ENCODE measurements at regions not wholly inside any gene's neighbourhood (a gene's known extent, or its start where the extent isn't known, plus 50 kb on each side); places are given as distances from the start of the nearest gene placed in this dataset.

DNA sequence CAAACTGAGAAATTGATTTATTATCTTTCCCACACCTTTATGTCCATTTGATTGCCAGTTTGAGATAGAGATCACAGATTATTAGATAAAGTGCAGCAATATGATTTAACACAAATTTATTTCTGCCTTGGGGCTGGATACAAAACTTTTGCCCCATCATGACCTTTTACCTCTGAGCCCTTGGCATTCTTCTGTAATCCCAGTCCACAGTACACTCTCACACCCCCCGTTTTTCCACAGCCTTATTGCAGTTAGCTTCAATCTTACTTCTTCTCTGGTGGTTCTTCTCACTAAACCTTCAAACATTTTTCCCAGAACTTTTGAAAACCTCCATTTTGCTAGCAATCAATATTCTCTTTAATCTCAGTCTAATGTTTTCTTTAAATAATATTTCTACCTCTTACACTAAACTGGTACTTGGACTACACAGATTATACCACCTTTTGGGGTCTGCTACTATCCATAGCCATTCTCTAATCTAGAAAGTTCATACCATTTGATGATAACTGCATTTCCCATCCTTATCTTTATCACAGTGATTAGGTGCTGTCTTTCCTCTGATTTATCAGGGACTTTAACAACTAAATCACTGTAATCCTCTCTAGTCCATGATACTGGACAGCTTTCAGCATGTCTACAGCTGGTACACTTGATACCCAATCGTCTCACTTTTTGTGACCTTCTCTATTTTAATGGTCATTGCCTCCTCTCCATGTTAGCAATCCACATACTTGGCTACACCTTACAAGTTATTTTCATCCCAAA, 186.7 kb upstream of the PDE3A start:
- no TSS peak for BruUV-seq (replicated peaks)
- no peaks in the 10 kb centered on the region for H3K4me1 ChIP-seq (ENCODE audit: insufficient read depth, low read length, poor library complexity, severe bottlenecking)
- TF ChIP-seq EZH2phosphoT487 (IDR thresholded peaks at IDR 0.05; ENCODE audit: borderline replicate concordance, low read depth, low read length), result no peak
- TF ChIP-seq, protein P1, sequence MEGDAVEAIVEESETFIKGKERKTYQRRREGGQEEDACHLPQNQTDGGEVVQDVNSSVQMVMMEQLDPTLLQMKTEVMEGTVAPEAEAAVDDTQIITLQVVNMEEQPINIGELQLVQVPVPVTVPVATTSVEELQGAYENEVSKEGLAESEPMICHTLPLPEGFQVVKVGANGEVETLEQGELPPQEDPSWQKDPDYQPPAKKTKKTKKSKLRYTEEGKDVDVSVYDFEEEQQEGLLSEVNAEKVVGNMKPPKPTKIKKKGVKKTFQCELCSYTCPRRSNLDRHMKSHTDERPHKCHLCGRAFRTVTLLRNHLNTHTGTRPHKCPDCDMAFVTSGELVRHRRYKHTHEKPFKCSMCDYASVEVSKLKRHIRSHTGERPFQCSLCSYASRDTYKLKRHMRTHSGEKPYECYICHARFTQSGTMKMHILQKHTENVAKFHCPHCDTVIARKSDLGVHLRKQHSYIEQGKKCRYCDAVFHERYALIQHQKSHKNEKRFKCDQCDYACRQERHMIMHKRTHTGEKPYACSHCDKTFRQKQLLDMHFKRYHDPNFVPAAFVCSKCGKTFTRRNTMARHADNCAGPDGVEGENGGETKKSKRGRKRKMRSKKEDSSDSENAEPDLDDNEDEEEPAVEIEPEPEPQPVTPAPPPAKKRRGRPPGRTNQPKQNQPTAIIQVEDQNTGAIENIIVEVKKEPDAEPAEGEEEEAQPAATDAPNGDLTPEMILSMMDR (conservative IDR thresholded peaks at IDR 0.05; ENCODE audit: low read length), result no peak

DNA sequence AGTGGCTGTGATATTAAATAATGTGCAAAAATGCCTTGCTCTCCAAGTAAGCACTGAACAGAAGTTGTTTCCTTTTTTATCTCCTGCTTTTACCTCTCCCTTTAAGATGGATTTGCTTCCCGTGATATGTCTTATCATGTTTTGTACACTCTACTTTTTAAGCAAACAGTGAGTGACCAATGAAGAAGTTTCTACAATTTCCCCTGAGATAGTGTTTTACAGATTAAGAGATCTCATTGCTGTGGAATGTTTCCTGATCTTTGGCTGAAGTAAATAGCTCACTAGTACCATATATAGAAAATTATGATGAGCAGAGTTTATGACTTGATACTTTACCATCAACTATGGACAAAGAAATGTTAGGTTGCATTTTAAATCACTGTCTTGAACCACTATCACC, 184.8 kb upstream of the PDE3A start:
- Histone ChIP-seq H3K36me3 (ENCODE audit: insufficient read depth, low read length) (no peaks in the 10 kb centered on the region), H3K4me1 (ENCODE audit: insufficient read depth, low read length, poor library complexity, severe bottlenecking) (no peaks in the 10 kb centered on the region), H3K4me2 (ENCODE audit: low read length) (no peak overlapping the region), H4K20me1 (ENCODE audit: insufficient read depth, low read length) (no peaks in the 10 kb centered on the region; the same call in 1 of the 2 replicates), H3K9me2 (ENCODE audit: insufficient read depth, low read length) (no peaks in the 10 kb centered on the region), H2AFZ (ENCODE audit: low read length) (no peak overlapping the region), H3K79me2 (ENCODE audit: insufficient read depth, low read depth, low read length) (no peaks in the 10 kb centered on the region), H3K9me3 (ENCODE audit: low read length) (no peaks in the 10 kb centered on the region), H3K4me3 (ENCODE audit: low read depth, low read length, poor library complexity, severe bottlenecking) (no peak overlapping the region), H3K27ac (ENCODE audit: low read depth, low read length, poor library complexity, severe bottlenecking) (no peak overlapping the region)
- no TSS peak for BruUV-seq (replicated peaks)
- TF ChIP-seq, protein P1 (conservative IDR thresholded peaks at IDR 0.05; ENCODE audit: low read length), result no peak
- TF ChIP-seq EZH2phosphoT487 (IDR thresholded peaks at IDR 0.05; ENCODE audit: borderline replicate concordance, low read depth, low read length), result no peak
- ChIA-PET POLR2A (interaction anchor here (0.6 kb wide), 1 partner anchor 611 kb away, joined by 3 read pairs; no protein-coding TSS in a partner anchor), CTCF (ENCODE audit: unreplicated experiment) (no interaction called here)
- intact Hi-C loops (cut with micrococcal nuclease; ENCODE audit: unreplicated experiment), result no loop called here
- DNase-seq (ENCODE audit: low spot score), result no peak

More for the DNA sequence above, 186.7 kb upstream of the PDE3A start:
- POLR2A ChIA-PET, result no interaction called here
- Histone ChIP-seq H4K20me1 (ENCODE audit: insufficient read depth, low read length) (no peaks in the 10 kb centered on the region; the same call in 1 of the 2 replicates), H2AFZ (ENCODE audit: low read length) (no peak overlapping the region), H3K4me2 (ENCODE audit: low read length) (no peak overlapping the region), H3K79me2 (ENCODE audit: insufficient read depth, low read depth, low read length) (no peaks in the 10 kb centered on the region), H3K36me3 (ENCODE audit: insufficient read depth, low read length) (no peaks in the 10 kb centered on the region), H3K27ac (ENCODE audit: low read depth, low read length, poor library complexity, severe bottlenecking) (no peak overlapping the region), H3K9me2 (ENCODE audit: insufficient read depth, low read length) (no peaks in the 10 kb centered on the region), H3K9me3 (ENCODE audit: low read length) (no peaks in the 10 kb centered on the region), H3K4me3 (ENCODE audit: low read depth, low read length, poor library complexity, severe bottlenecking) (no peak overlapping the region)
- CTCF ChIA-PET (ENCODE audit: unreplicated experiment), result no interaction called here
- intact Hi-C loops (cut with micrococcal nuclease; ENCODE audit: unreplicated experiment), result no loop called here
- no peak for DNase-seq (ENCODE audit: low spot score)

DNA sequence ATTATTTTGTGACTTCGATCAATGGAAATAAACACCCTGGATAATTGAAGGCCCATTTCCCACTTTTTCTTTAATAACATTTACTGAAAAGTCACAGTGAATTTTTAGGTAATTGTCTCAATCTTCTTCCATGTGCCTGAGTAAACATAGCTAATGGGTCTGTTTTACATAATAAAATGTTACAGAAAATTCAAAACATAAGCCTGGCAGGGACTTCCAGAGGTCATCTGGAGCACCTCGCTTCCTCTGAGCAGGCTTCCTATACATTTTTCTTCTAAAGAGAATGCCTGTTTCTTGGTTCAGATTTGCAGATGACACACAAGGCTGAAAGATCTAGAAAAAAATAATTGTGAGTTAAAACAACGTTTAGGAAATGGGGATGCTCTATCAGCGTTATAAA, 183.8 kb upstream of the PDE3A start:
- DNase-seq (ENCODE audit: low spot score), result no peak
- no peaks in the 10 kb centered on the region for H3K4me1 ChIP-seq (ENCODE audit: insufficient read depth, low read length, poor library complexity, severe bottlenecking)
- no peak overlapping the region for H3K27ac ChIP-seq (ENCODE audit: low read depth, low read length, poor library complexity, severe bottlenecking)
- H3K4me3 ChIP-seq (ENCODE audit: low read depth, low read length, poor library complexity, severe bottlenecking), result no peak overlapping the region
- H3K9me3 ChIP-seq (ENCODE audit: low read length), result no peaks in the 10 kb centered on the region
- no peak overlapping the region for H3K4me2 ChIP-seq (ENCODE audit: low read length)
- H3K79me2 ChIP-seq (ENCODE audit: insufficient read depth, low read depth, low read length), result no peaks in the 10 kb centered on the region
- no peaks in the 10 kb centered on the region for H3K9me2 ChIP-seq (ENCODE audit: insufficient read depth, low read length)
- intact Hi-C loops (cut with micrococcal nuclease; ENCODE audit: unreplicated experiment), result no loop called here
- BruUV-seq (replicated peaks), result no TSS peak
- ChIA-PET CTCF (ENCODE audit: unreplicated experiment) (no interaction called here), POLR2A (interaction anchor here (0.5 kb wide), 1 partner anchor 14 kb away, joined by 4 read pairs; no protein-coding TSS in a partner anchor)
- no peak overlapping the region for H2AFZ ChIP-seq (ENCODE audit: low read length)
- H4K20me1 ChIP-seq (ENCODE audit: insufficient read depth, low read length), result no peaks in the 10 kb centered on the region; the same call in 1 of the 2 replicates
- TF ChIP-seq EZH2phosphoT487 (IDR thresholded peaks at IDR 0.05; ENCODE audit: borderline replicate concordance, low read depth, low read length), result no peak
- TF ChIP-seq, protein P1 (conservative IDR thresholded peaks at IDR 0.05; ENCODE audit: low read length), result no peak
- no peaks in the 10 kb centered on the region for H3K36me3 ChIP-seq (ENCODE audit: insufficient read depth, low read length)
